ENCODE measurements at regions not wholly inside any gene's neighbourhood (a gene's known extent, or its start where the extent isn't known, plus 50 kb on each side); places are given as distances from the start of the nearest gene placed in this dataset.
"Not testable (repeated sequence)": the region's sequence is repeated elsewhere in the genome, so short reads cannot be mapped to it uniquely, and the experiment has no call there.

GRCh38 chr6:74256781-74257180 lies 560.8 kb downstream of the CD109 start:
- ChIA-PET POLR2A (no interaction called here), CTCF (interaction anchor here (0.9 kb wide), 1 partner anchor 17 kb away, joined by 4 read pairs; no protein-coding TSS in a partner anchor)
- no peak for TF ChIP-seq CTCF (IDR thresholded peaks at IDR 0.05; ENCODE audit: control extremely low read depth, extremely low read depth, low read depth, missing control alignments)
- no peak for DNase-seq (ENCODE audit: extremely low spot score)

- no peak for TF ChIP-seq CTCF (IDR thresholded peaks at IDR 0.05; ENCODE audit: control extremely low read depth, extremely low read depth, low read depth, missing control alignments)
- ChIA-PET POLR2A (no interaction called here), CTCF (interaction anchor here (0.9 kb wide), 1 partner anchor 18 kb away, joined by 4 read pairs; no protein-coding TSS in a partner anchor)
- no peak for DNase-seq (ENCODE audit: extremely low spot score)
These were observed 560.4 kb downstream of the CD109 start for GRCh38 chr6:74256381-74256780.

GRCh38 chr6:74255007-74255406 lies 559.0 kb downstream of the CD109 start:
- CTCF ChIA-PET; POLR2A ChIA-PET; DNase-seq (ENCODE audit: extremely low spot score): not testable (repeated sequence)

GRCh38 chr6:74254147-74254546 lies 558.1 kb downstream of the CD109 start:
- CTCF ChIA-PET; POLR2A ChIA-PET; DNase-seq (ENCODE audit: extremely low spot score): not testable (repeated sequence)

- ChIA-PET POLR2A (no interaction called here), CTCF (no interaction called here)
- TF ChIP-seq CTCF (IDR thresholded peaks at IDR 0.05; ENCODE audit: control extremely low read depth, extremely low read depth, low read depth, missing control alignments) = no peak
- no peak for DNase-seq (ENCODE audit: extremely low spot score)
These were observed 557.3 kb downstream of the CD109 start for GRCh38 chr6:74253261-74253660.

- no peak for DNase-seq (ENCODE audit: extremely low spot score)
- ChIA-PET POLR2A (no interaction called here), CTCF (no interaction called here)
- no peak for TF ChIP-seq CTCF (IDR thresholded peaks at IDR 0.05; ENCODE audit: control extremely low read depth, extremely low read depth, low read depth, missing control alignments)
These were observed 554.3 kb downstream of the CD109 start for GRCh38 chr6:74250161-74250818.

GRCh38 chr6:74249658-74250057 lies 553.7 kb downstream of the CD109 start:
- ChIA-PET CTCF (no interaction called here), POLR2A (no interaction called here)
- no peak for DNase-seq (ENCODE audit: extremely low spot score)

More at GRCh38 chr6:74249658-74250057, 553.7 kb downstream of the CD109 start:
- no peak for TF ChIP-seq CTCF (IDR thresholded peaks at IDR 0.05; ENCODE audit: control extremely low read depth, extremely low read depth, low read depth, missing control alignments)

Measured in GM10248 (cell line).